ENCODE measurements at regions not wholly inside any gene's neighbourhood (a gene's known extent, or its start where the extent isn't known, plus 50 kb on each side); places are given as distances from the start of the nearest gene placed in this dataset.

GRCh38 chr6:81241126-81242041 lies 511.1 kb downstream of the TENT5A start:
- DNase-seq (ENCODE audit: low read depth, low spot score) (peak; percentile 27), ATAC-seq (no peak)
- CTCF ChIA-PET = interaction anchor here (0.6 to 1.0 kb wide), 6 partner anchors 8 to 512 kb away, joined by 3 to 6 read pairs (median 4); no protein-coding TSS in a partner anchor

More at GRCh38 chr6:81241126-81242041, 511.1 kb downstream of the TENT5A start:
- H3K4me3 ChIP-seq (replicated peaks in 1 of 2; ENCODE audit: low read depth in 1 of 2, low read length in 2 of 2) = no peak overlapping the region
- H2AFZ ChIP-seq (ENCODE audit: low read depth, low read length, poor library complexity, severe bottlenecking) = peak overlapping the region; percentile 19
- no peak overlapping the region for H3K27ac ChIP-seq (ENCODE audit: low read depth, low read length)
- no peaks in the 10 kb centered on the region for H3K9me2 ChIP-seq (ENCODE audit: insufficient read depth)
- intact Hi-C loops (cut with micrococcal nuclease) = loop anchor here (5.0 to 10.0 kb wide), 4 partner anchors 226 to 1109 kb away; partner anchors contain the start of gene TENT5A
- no peak overlapping the region for H3K4me2 ChIP-seq (ENCODE audit: low read length)
- H3K79me2 ChIP-seq (ENCODE audit: insufficient read depth, low read length) = no peaks in the 10 kb centered on the region
- no peaks in the 10 kb centered on the region for H3K9me3 ChIP-seq (ENCODE audit: control insufficient read depth in 1 of 2, insufficient read depth in 1 of 2, low read depth in 1 of 2, low read length in 2 of 2)
- H3K27me3 ChIP-seq (ENCODE audit: insufficient read depth, low read length) = no peaks in the 10 kb centered on the region
- TF ChIP-seq CTCF (IDR thresholded peaks at IDR 0.05 in 2 of 3, conservative IDR thresholded peaks at IDR 0.05 in 1 of 3; ENCODE audit: borderline replicate concordance in 1 of 3, insufficient read depth in 1 of 3, low read depth in 2 of 3, low read length in 2 of 3) (peak; percentile 37 to 56 (median 54); a peak in 5 of 6 replicates), REST (IDR thresholded peaks at IDR 0.05; ENCODE audit: low read depth) (no peak), EZH2 (IDR thresholded peaks at IDR 0.05) (no peak), POLR2AphosphoS5 (IDR thresholded peaks at IDR 0.05; ENCODE audit: low read depth, low read length) (no peak), CBX3 (IDR thresholded peaks at IDR 0.05; ENCODE audit: low read depth) (no peak), RAD21 (IDR thresholded peaks at IDR 0.05; ENCODE audit: low read depth) (peak; percentile 66), ZBTB33 (IDR thresholded peaks at IDR 0.05; ENCODE audit: extremely low read depth, insufficient replicate concordance, low read length) (no peak), CEBPB (IDR thresholded peaks at IDR 0.05; ENCODE audit: low read depth) (no peak), SP1 (IDR thresholded peaks at IDR 0.05; ENCODE audit: low read depth) (no peak)
- no peaks in the 10 kb centered on the region for H3K4me1 ChIP-seq (ENCODE audit: control insufficient read depth in 1 of 2, insufficient read depth in 2 of 2, low read length in 2 of 2)
- ChIA-PET RAD21 (ENCODE audit: low non-redundant PET in 1 of 2, low total read pairs in 2 of 2, uncharacterized antibody in 2 of 2, unreplicated experiment in 2 of 2) (interaction anchor here in 1 of 2 experiments (0.6 kb wide), 1 partner anchor 512 kb away, joined by 3 read pairs; no protein-coding TSS in a partner anchor), POLR2A (no interaction called here)
- BruUV-seq (replicated peaks) = no TSS peak
- H3K9ac ChIP-seq (ENCODE audit: low read length) = no peak overlapping the region
- H4K20me1 ChIP-seq (ENCODE audit: insufficient read depth) = no peaks in the 10 kb centered on the region
- H3K36me3 ChIP-seq (ENCODE audit: control insufficient read depth in 1 of 2, insufficient read depth in 2 of 2, low read length in 2 of 2) = no peaks in the 10 kb centered on the region
